Adrenal gland (tissue), 5 donors: ENCODE measurements at regions not wholly inside any gene's neighbourhood (a gene's known extent, or its start where the extent isn't known, plus 50 kb on each side); places are given as distances from the start of the nearest gene placed in this dataset.

ENCODE experiments used
- POLR2A ChIP-seq, 2 donors: fragments of 450-650 bp; IDR thresholded peaks; one replicate each; pipeline ENCODE4 v1.6.1; 2017; ENCODE audit warnings: antibody characterized with exemption in 2 of 2, mild to moderate bottlenecking in 2 of 2, moderate library complexity in 1 of 2
- TF ChIP-seq, protein P1 (sequence below), 6 experiments: fragments of 450-650 bp in 4 of 6; fragments of 200-600 bp in 2 of 6; sonication (generic) in 1 of 6; IDR thresholded peaks; 1 replicate in 5 of 6; 2 replicates in 1 of 6; pipeline versions ENCODE4 v1.5.1 to v1.8.0; 2016 to 2021; ENCODE audit warnings: antibody characterized with exemption in 6 of 6, mild to moderate bottlenecking in 2 of 6, moderate library complexity in 1 of 6
- donor health status: DM: no; HTN: no; CAD: no.

DNA sequence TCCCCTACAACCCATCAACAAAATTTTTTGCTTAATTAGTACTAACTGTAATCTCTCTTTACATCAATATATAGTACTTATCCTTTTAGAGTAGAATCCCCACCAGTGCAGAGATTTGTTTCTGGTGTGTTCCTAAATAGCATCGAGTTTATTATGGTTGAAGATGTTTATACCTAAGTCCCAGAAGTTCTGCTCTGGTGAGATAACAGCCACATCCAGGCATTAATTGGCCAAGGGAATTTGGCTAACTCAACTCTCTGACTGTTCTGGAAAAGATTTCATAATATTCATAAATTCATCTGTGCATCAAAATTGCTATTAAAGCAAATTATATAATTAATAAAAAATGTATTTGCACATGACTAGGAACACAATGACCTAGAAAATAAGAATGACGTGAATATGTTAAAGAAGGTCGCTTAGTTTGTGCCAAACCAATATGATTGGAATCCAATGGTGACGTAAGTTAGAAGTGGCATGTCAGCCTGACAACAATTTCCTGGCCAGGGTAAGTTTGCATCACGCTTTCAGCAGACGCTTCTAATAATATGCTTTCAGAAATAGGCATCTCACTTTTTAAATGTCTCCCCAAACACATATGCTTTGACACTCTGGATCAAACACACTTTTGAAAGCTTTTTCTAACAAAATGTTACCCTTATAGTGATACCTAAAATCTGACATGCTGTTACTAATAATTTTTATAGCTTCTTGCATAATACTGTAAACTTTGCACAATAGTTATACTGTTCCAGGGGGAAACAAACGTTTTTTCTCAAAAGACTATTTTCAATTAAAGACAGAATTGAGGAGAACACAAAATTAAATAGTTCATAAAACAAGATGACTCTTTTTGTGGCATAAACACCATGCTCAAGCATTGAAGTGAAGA is 236.7 kb downstream of the TENT5A start:
- TF ChIP-seq, protein P1, sequence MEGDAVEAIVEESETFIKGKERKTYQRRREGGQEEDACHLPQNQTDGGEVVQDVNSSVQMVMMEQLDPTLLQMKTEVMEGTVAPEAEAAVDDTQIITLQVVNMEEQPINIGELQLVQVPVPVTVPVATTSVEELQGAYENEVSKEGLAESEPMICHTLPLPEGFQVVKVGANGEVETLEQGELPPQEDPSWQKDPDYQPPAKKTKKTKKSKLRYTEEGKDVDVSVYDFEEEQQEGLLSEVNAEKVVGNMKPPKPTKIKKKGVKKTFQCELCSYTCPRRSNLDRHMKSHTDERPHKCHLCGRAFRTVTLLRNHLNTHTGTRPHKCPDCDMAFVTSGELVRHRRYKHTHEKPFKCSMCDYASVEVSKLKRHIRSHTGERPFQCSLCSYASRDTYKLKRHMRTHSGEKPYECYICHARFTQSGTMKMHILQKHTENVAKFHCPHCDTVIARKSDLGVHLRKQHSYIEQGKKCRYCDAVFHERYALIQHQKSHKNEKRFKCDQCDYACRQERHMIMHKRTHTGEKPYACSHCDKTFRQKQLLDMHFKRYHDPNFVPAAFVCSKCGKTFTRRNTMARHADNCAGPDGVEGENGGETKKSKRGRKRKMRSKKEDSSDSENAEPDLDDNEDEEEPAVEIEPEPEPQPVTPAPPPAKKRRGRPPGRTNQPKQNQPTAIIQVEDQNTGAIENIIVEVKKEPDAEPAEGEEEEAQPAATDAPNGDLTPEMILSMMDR (IDR thresholded peaks at IDR 0.05): no peak
- no peak for TF ChIP-seq POLR2A (IDR thresholded peaks at IDR 0.05)
